ENCODE measurements at regions not wholly inside any gene's neighbourhood (a gene's known extent, or its start where the extent isn't known, plus 50 kb on each side); places are given as distances from the start of the nearest gene placed in this dataset.

DNA sequence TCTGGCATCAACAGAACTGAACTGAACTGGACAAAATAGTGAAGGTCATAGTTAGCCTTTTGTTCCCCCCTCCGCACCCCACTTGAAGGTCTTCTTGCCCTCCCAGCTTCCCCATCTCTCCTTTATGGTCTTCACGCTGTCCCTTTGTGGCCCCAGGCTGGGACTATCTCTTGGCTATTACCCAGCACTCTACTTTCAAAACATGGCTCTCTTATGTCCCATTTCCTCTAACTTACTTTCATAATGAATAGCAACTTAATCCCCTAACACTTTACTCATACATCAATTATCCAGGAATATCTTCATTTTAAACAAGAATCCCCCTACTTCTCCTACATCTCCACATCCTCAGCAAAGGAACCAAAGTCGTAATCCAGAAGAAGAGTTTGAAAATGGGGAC lies 135.3 kb upstream of the ITGB1 start:
- no peak overlapping the region for H2AFZ ChIP-seq (ENCODE audit: low read length)
- H3K9ac ChIP-seq (replicated peaks in 1 of 4; ENCODE audit: extremely low read depth in 1 of 4, low read depth in 3 of 4, low read length in 3 of 4): no peak overlapping the region
- no peak overlapping the region for H3K4me3 ChIP-seq (ENCODE audit: extremely low read depth in 1 of 4, insufficient read depth in 2 of 4, low read depth in 3 of 4, low read length in 4 of 4)
- H4K8ac ChIP-seq (ENCODE audit: extremely low read depth, insufficient read depth, low read length): no peak overlapping the region
- no peak overlapping the region for H2BK15ac ChIP-seq (ENCODE audit: low read length)
- H2AK5ac ChIP-seq (ENCODE audit: low read depth, low read length): no peak overlapping the region
- CTCF ChIA-PET (ENCODE audit: partially characterized antibody): interaction anchor here (1.1 to 3.5 kb wide), 4 partner anchors 13 to 26 kb away, joined by 3 to 14 read pairs (median 4); no protein-coding TSS in a partner anchor
- H4K91ac ChIP-seq (replicated peaks; ENCODE audit: insufficient read length, low read length): no peak overlapping the region
- no peak overlapping the region for H3K18ac ChIP-seq (ENCODE audit: extremely low read depth, low read length)
- peaks cover 18 to 25% of the 10 kb centered on the region in 2 experiments for H3K9me3 ChIP-seq (ENCODE audit: insufficient read depth in 2 of 2, low read depth in 1 of 2, low read length in 1 of 2)
- peaks cover 0 to 3% (median 0%) of the 10 kb centered on the region in 4 experiments; a peak in 1 of 7 replicates for H3K4me1 ChIP-seq (replicated peaks in 1 of 4; ENCODE audit: control insufficient read depth in 3 of 4, insufficient read depth in 4 of 4, low read length in 3 of 4)
- no peak overlapping the region for H2BK12ac ChIP-seq (ENCODE audit: low read depth, low read length)
- H4K20me1 ChIP-seq (replicated peaks in 1 of 2; ENCODE audit: control insufficient read depth in 1 of 2, insufficient read depth in 2 of 2, low read length in 2 of 2): no peaks in the 10 kb centered on the region
- no peak overlapping the region for H3K4me2 ChIP-seq (ENCODE audit: insufficient read depth in 1 of 2, low read depth in 2 of 2, low read length in 2 of 2)
- no peak overlapping the region for H3K23ac ChIP-seq (ENCODE audit: insufficient read length)
- H3K4ac ChIP-seq (replicated peaks; ENCODE audit: insufficient read length, low read depth, low read length): no peak overlapping the region
- H2BK120ac ChIP-seq (replicated peaks; ENCODE audit: low read depth, low read length): no peak overlapping the region
- H2BK5ac ChIP-seq (ENCODE audit: low read depth, low read length): no peak overlapping the region
- H4K5ac ChIP-seq (ENCODE audit: insufficient read length, low read depth, low read length): no peak overlapping the region
- H3K36me3 ChIP-seq (ENCODE audit: control insufficient read depth in 2 of 4, insufficient read depth in 4 of 4, low read length in 3 of 4): peaks cover 0 to 12% (median 5%) of the 10 kb centered on the region in 4 experiments; a peak in 3 of 8 replicates
- 90% methylated on average over 3 of the region's 3 CpGs; no CpG with 5 or more reads in 1 of the 2 experiments for WGBS, 2 experiments (ENCODE audit: extremely low coverage in 1 of 2, insufficient coverage in 1 of 2, insufficient read length in 1 of 2, insufficient replicate concordance in 2 of 2, low coverage in 1 of 2, low lambda C conversion rate in 2 of 2, missing lambda C conversion rate in 1 of 2)
- H3K56ac ChIP-seq (replicated peaks; ENCODE audit: insufficient read length, low read depth, low read length): no peak overlapping the region
- no peaks in the 10 kb centered on the region for H3K23me2 ChIP-seq (ENCODE audit: low read depth, low read length)
- H3K27ac ChIP-seq (ENCODE audit: low read depth, low read length): no peak overlapping the region
- H3K79me2 ChIP-seq (ENCODE audit: control insufficient read depth in 1 of 2, insufficient read depth in 2 of 2, low read length in 2 of 2): no peaks in the 10 kb centered on the region
- no peaks in the 10 kb centered on the region for H3K79me1 ChIP-seq (ENCODE audit: low read depth, low read length)
- DNase-seq (ENCODE audit: low read depth in 1 of 2, low spot score in 2 of 2) (no peak), FAIRE-seq (no peak)
- H3K27me3 ChIP-seq (replicated peaks in 1 of 4; ENCODE audit: control insufficient read depth in 3 of 4, extremely low read depth in 1 of 4, insufficient read depth in 3 of 4, low read length in 3 of 4): no peaks in the 10 kb centered on the region
- no peak overlapping the region for H2BK20ac ChIP-seq (ENCODE audit: low read length)
- POLR2A ChIA-PET (ENCODE audit: partially characterized antibody): no interaction called here
- H3K14ac ChIP-seq (ENCODE audit: insufficient read length): no peak overlapping the region
- no peak for TF ChIP-seq EP300 (IDR thresholded peaks at IDR 0.05; ENCODE audit: borderline replicate concordance in 1 of 2, low read depth in 2 of 2, low read length in 2 of 2)
- TF ChIP-seq RFX5 (IDR thresholded peaks at IDR 0.05; ENCODE audit: borderline replicate concordance, low read depth, low read length): no peak
- TF ChIP-seq GTF2F1 (IDR thresholded peaks at IDR 0.05; ENCODE audit: borderline replicate concordance, low read depth, low read length): no peak
- no peak for TF ChIP-seq SP2 (IDR thresholded peaks at IDR 0.05; ENCODE audit: low read length)
- TF ChIP-seq TEAD4 (IDR thresholded peaks at IDR 0.05; ENCODE audit: low read depth, low read length): no peak
- no peak for TF ChIP-seq RAD21 (IDR thresholded peaks at IDR 0.05 in 1 of 2, conservative IDR thresholded peaks at IDR 0.05 in 1 of 2; ENCODE audit: low read depth in 2 of 2, low read length in 2 of 2)
- no peak for TF ChIP-seq EZH2 (IDR thresholded peaks at IDR 0.05; ENCODE audit: low read depth, low read length, severe bottlenecking)
- no peak for TF ChIP-seq KDM5A (IDR thresholded peaks at IDR 0.05; ENCODE audit: low read length)
- TF ChIP-seq BACH1 (IDR thresholded peaks at IDR 0.05; ENCODE audit: low read length): no peak
- TF ChIP-seq, protein P1, sequence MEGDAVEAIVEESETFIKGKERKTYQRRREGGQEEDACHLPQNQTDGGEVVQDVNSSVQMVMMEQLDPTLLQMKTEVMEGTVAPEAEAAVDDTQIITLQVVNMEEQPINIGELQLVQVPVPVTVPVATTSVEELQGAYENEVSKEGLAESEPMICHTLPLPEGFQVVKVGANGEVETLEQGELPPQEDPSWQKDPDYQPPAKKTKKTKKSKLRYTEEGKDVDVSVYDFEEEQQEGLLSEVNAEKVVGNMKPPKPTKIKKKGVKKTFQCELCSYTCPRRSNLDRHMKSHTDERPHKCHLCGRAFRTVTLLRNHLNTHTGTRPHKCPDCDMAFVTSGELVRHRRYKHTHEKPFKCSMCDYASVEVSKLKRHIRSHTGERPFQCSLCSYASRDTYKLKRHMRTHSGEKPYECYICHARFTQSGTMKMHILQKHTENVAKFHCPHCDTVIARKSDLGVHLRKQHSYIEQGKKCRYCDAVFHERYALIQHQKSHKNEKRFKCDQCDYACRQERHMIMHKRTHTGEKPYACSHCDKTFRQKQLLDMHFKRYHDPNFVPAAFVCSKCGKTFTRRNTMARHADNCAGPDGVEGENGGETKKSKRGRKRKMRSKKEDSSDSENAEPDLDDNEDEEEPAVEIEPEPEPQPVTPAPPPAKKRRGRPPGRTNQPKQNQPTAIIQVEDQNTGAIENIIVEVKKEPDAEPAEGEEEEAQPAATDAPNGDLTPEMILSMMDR (IDR thresholded peaks at IDR 0.05; ENCODE audit: control extremely low read depth in 1 of 3, insufficient read depth in 1 of 3, low read depth in 1 of 3, low read length in 3 of 3): no peak
- no peak for TF ChIP-seq NRF1 (IDR thresholded peaks at IDR 0.05; ENCODE audit: low read depth, low read length)
- no peak for TF ChIP-seq CEBPB (IDR thresholded peaks at IDR 0.05; ENCODE audit: low read depth, low read length)

Data from H1 (cell line).